RPMI8226 (cell line): ENCODE measurements at regions not wholly inside any gene's neighbourhood (a gene's known extent, or its start where the extent isn't known, plus 50 kb on each side); places are given as distances from the start of the nearest gene placed in this dataset.

Experiments used
- DNase-seq: peaks from one replicate; pipeline ENCODE4 v3.0.0-alpha.2; 2015

DNA sequence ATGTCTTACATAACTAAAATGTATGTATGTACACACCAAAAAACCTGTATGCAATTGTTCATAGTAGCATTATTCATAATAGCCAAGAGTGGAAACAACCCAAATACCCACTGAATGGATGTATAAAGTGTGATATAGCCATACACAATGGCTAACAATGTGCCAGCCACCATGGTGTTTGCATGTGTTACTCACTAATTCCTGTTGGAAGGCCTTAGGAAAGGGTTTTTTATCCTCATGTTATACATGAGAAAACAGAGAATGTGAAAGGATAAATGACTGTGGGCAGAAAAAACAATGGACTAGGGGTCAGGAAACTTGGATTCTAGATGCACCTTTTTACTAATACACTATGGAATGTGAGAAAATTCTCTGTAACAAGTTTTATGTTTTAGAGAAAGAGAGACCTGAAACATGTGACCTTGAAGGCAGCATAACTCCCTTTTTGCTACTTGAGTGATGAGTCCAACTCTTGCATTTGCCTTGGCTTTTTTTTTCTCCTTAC lies 55.7 kb downstream of the TIGD2 start:
- no peak for DNase-seq

DNA sequence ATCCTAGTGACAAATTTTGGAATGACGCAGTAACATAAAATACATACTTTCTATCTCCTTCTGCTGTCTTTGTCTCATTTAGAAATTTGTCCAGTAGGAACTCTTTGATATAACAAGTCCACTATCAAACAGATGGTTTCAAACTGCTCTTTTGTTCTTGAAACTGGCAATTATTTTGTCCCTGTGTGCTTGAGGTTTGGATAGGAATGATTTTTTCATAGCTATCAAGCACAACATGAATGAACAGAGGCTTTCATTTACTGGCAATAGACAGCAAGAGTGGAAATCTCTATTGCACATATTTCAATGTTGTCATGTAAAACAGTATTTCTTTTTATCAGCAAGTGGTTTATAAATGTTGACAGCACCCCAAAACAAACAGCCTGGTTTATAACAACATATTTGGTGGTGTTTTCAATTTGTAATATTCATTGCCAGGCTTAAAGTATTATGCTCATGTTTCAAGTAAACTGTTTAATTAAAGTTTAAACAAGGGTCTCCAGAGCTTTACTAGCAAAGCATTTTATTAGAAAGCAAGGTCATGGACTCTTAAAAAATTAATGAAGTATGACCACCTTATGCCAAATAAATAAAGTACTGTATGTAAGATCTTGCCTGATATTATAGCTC lies 60.0 kb downstream of the TIGD2 start:
- no peak for DNase-seq

DNA sequence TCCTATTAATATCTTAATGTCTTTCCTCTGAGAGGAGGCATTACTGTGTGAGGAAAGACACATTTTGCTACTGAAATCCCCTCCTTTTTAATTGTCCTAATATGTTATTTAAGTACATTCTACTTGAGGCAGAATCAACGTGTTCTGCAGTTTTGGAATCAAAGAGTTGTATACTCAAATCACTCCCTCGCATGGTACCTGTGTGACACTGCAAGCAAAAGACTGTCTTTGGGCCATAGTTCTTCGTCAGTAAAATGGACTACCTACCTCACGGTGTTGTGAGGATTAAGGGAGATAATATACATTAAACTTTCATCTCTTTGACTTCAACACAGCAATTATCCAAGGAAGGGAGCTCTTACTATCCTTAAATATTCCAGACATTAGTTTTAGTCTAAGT lies 61.5 kb downstream of the TIGD2 start:
- DNase-seq = no peak

DNA sequence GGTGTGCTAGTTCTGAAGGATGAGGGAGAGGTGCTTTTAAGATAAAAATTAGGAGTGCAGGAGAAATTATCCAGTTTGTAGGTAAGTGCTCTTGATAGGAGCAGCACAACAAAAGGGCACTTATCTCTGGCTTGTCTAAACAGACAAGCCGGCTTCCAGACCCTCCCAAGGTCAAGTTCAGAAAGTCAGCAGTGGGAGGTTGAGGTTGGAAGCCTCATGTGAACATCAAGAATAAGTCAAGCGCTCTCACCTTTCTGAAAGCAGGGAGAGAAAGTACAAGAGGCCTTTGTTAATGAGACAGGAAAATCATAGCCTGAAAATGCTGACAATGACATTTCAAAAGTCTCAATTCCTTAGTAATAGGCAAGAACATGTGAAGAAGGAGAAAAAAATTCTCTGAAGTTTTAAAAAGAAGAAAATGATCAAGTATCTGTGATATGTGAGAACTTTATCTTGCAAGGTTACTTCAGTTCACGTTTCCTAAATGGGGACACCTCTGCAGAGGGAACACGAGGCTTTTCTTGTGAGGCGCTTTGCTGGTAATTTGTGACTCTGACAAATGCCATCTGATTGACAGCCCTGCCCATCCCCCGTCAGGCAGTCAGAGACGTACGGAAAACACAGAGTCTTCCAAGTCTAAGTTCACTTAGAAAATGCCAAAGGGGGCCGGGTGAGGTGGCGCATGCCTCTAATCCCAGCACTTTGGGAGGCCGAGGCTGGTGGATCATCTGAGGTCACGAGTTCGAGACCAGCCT lies 62.2 kb downstream of the TIGD2 start:
- DNase-seq = peak; percentile 6

- DNase-seq = no peak
These were observed 63.5 kb downstream of the TIGD2 start for GRCh38 chr4:89174784-89175183.

DNA sequence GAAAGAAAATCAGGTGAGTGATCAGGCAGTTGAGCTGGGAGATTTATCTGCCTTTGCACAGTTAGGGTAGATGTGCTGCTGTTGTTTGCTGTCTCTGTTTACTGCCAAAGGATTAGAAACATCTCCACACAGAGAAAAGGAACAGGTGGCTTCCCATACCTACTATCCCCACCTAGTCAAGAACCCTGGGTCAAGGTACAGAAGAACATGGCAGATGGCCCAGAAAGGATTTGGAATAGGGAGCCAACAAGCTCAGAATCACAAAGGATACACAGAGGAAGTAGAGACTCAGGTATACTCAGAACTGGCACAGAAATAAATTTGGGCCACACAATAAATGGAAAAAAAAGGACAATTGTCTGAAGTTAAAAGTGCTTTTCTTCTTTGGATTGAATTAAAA lies 64.3 kb downstream of the TIGD2 start:
- DNase-seq = no peak

DNA sequence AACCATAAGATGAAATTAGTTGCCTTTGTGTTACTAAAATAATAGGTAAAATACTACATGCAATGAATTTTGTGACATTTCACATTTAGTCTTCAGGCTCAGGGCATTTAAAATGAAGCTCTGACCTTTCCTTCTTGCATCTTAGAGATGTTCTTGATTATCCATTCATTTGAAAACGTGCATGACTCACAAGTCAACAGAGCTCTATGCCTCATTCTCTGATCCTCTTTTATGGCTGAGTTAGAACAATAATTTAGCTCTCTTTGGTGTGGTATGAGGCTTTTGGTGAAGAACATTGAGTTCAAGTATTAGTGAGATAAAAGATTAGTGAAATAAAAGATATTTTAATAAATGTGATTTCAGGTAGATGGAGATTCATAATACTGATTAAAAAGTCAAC lies 66.5 kb downstream of the TIGD2 start:
- no peak for DNase-seq

DNA sequence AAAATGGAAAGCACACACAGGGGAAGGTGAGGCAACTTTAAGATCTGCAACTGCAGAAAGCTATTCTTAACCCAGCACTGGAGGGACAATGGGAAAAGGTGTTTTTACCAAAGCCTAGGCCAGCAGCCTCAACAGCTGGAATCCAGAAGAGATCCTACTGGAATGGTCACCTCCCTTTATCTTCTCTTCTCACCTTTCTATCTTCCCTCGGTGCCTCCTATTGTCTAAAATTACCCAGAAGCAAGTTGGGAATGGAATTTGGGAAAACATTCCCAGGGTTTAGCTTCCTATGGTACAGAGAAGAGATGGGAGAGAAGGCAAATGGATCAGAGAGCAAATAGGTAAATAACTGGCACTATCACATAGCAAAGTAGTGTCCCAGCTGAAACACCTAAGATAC lies 73.1 kb downstream of the TIGD2 start:
- no peak for DNase-seq
